ENCODE measurements at regions not wholly inside any gene's neighbourhood (a gene's known extent, or its start where the extent isn't known, plus 50 kb on each side); places are given as distances from the start of the nearest gene placed in this dataset.

DNA sequence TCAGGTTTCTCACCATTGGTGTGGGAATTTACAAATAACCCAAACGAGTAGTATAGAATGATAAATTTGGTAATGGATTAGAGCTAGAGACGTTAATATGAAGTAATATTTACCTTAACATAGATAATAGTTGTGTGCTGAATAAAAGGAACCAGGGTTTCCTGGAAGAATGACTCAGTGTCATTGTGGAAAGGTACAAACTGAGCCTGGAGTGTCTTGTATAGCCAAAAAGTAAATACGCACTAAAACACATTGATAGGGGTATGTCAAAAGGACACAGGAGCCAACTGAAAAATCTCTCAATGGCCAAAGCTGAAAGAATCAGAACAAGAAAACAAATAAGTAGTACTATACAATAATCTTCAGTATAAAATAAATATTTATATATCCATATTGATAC is 363.5 kb downstream of the SLCO4C1 start:
- no peak for DNase-seq (ENCODE audit: low read depth)

DNA sequence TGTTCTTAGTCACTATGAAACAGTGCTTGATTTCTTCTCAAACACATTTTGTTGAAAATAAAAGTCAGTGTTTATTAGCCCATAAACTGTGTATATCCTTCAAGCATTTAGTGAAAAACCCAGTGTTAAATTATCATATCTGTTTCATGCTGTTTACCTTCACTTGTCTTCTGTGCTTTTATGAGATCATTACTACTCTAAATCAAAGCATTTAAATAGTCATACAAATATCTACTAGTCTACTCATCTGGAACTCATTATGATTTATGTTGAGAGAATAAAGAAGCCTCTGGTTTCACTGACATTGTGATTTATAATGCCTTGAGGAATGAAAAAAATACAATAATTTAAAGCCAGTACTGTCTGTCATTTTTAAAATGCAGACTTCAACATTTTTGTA is 366.5 kb downstream of the SLCO4C1 start:
- no peak for DNase-seq (ENCODE audit: low read depth)

DNA sequence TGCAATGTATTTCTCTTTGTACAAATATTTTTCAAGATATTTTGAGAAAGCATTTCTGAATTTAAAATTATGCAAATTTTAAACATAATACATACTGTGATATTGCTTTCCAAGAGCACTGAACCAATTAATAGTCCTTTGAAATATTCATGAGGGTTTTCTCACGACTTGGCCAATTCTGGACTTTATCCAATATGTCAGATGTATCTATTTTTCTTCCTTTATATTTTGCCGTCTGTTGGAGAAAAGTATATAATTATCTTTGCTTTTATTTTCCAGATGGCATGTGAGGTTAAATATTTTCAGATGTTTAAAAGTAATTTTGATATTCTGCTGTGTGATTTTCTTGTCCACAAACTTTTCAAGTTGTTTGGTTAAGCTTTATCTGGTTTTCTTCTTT is 378.9 kb downstream of the SLCO4C1 start:
- no peak for DNase-seq (ENCODE audit: low read depth)

DNA sequence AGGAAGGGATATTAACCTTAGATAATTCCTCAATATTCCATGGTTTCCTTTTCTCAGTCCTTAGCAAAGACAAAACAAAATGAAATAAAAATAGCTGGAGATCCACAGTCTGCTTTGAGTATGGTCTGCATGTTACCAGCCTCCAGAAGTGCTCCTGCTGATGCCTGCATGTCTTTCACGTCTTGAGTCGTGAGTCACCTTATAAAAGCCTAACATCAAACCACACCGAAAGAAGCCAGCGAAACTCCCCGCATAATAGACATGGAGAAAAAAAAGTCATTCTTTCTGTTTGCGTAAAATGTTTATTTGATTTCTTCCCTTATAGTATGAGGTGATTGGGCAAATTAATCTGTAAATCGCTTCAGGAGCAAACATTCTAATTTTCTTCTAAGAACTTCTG is 380.5 kb downstream of the SLCO4C1 start:
- DNase-seq (ENCODE audit: low read depth) = no peak

DNA sequence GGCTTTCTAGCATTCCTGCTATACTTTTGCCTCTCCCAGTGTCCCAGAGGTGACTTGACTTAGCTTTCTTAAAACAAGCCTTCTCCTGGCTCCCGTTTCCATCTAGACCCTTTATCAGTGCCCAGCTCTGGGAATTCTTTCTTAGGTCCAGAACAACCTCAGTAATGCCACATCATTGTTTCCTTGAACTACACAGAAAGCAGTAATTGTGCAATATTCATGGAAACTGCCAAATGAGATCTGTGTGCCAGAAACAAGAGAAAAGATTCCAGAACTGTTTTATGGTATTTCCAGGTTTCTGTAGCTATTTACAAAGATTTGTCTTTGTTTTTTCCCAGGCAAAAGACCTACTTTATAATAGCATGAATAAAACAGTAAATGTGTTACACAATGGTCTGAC is 391.3 kb downstream of the SLCO4C1 start:
- DNase-seq (ENCODE audit: low read depth) = no peak

DNA sequence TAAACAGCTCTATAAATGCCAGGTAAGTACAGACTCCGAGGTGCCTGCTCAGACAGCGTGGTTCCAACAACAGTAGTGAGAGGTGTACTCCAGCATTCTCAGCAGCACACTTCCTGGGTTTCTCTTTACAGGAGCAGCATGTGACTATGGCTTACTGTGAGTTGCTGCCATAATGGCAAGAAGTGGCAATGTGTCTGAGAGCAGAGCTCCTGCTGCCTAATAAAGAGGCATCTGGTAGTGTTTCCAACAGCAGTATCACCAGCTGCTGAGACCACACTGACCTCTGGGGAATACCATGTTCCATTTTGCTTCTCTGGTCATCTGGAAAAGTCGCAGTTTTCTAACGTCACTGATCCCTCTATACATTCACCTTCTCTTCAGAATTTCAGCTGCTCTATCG is 398.2 kb downstream of the SLCO4C1 start:
- DNase-seq (ENCODE audit: low read depth) = no peak

DNA sequence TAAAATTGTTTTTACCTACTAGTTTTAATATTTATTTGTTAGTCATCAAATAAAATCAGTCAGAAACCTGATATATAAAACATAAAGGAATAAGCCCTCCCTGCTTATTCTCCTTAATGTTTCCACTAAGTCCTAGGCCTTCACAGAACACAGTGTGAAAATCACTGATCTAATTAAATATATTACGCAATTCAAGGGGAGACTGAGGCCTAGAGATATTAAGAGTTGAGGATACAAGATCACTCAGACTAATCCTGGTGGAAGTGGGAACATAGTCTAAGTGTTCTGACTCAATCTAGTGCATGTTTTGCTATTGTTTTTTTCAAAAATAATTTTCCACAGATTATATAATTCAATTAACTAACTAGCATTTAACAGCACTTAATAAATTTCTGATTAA is 401.1 kb downstream of the SLCO4C1 start:
- no peak for DNase-seq (ENCODE audit: low read depth)

DNA sequence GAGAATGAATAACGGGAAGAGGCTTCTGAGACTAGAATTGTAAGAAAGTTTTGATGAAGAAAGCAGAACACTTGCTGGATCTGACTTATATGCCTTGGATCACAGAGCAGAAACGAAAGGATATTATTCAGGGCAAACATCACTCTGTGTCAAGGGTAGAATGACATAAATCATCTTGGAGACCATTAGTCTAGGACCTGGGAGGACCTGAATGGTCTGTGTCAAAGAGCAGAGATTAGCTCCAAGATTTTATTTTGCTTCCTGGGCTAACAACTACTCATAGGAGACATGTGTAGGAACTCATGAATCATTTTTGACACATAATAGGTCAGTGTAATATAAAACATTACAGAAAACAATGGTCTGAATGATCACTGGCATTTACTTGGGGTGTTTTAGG is 417.9 kb downstream of the SLCO4C1 start:
- no peak for DNase-seq (ENCODE audit: low read depth)

DNA sequence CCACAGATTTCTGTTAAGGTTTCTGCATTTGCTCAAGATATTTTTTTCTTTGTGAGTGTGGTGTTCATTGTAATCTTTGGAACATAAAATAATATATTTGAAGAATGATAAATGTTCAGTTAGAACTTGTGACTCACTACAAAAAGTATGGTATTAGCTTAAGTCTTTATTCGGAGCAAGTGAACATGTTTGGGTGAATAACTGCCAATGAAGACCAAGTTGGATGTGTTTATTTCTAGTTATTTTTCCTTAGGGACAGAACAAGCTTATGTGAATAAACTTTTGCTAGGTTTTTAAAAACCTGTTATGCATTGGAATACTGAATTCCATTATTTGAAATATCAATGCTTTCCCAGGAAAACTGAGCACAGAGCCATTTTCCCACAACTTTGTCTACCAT is 418.6 kb downstream of the SLCO4C1 start:
- no peak for DNase-seq (ENCODE audit: low read depth)

DNA sequence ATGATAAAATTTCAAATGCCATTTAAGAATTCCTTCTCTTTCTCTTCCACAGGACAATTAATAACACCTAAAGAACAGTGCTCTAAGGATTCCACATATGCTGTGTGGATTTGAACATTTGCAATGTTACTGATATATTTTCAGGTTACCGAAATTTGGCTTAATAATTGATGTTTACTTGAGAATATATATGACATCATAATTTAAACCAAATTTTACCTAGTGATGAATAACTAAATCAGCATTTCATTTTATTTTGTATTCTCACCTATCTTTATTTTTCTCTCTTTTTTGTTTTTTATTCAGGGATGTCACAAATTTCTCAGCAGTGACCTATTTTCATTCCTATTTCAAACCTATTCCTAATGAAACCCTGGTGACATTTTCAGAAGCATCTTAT is 429.6 kb downstream of the SLCO4C1 start:
- DNase-seq (ENCODE audit: low read depth) = no peak

DNA sequence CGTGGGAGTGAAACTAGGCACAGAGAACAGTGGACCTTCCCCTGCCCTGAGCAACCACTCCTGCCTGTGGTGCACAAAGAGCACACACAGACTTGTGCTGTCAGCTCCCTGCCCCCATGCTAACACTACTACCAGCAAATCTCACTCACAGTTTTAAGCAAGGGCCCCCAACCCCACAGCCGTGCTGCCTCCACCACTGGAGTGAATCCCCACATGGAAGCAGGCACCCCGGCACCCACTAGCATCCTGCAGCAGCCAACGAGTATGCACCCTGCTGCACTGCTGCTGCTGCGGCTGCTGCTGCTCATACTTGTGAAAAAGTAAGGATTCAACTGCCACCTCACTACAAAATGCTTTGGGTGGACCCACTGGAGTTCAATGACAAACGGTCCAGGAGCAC is 435.5 kb downstream of the SLCO4C1 start:
- no peak for DNase-seq (ENCODE audit: low read depth)

DNA sequence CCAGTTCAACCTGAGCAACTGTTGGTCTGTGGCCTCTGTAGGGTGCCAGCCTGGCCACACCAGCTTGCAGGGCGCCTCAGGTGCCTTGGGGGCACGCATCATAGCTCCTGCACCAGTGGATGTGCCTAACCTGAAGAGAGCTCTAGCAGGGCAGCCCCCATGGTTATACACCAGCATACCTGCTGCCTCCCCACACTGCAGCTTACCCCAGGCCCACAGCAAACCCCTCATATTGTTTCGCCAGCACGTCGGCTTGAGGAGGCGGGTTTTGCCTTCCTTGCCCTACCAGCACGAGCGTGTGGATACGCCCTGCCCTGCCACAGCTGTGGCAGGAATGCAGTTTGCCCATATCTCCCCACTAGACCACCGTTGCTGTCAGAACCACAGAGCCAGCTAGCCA is 435.9 kb downstream of the SLCO4C1 start:
- DNase-seq (ENCODE audit: low read depth) = no peak

DNA sequence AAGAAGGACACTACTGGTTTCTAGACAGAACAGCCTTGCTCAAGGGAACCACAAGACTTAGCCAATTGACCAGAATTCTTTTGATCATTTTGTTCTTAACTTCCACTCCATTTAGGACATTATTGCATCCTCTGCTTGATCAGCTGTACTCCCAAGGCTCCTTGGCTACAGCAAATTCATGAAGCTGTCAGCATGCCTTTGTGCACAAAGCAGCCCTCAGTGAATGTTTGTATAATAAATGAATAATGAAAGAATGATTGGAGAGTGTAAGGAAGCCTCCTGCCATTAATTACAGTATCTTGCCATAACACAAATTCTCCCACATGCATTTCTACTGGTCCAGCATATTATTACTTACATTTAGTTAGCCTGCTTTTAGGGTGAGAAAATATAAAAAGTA is 449.6 kb downstream of the SLCO4C1 start:
- DNase-seq (ENCODE audit: low read depth) = no peak

DNA sequence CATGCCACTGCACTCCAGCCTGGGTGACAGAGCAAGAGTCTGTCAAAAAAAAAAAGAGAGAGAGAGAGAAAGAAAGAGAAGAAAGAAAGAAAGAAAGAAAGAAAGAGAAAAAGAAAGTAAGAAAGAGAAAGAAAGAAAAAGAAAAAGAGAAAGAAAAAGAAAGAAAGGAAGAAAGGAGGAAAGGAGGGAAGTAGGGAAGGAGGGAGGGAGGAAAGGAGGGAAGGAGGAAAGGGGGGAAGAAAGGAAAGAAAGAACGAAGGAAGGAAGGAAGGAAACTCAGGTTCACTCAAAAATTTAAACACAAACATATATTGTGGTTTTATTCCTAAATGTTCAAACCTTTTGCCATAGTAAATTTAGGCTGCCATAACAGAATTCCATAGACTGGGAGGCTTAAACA is 453.0 kb downstream of the SLCO4C1 start:
- DNase-seq (ENCODE audit: low read depth) = no peak

DNA sequence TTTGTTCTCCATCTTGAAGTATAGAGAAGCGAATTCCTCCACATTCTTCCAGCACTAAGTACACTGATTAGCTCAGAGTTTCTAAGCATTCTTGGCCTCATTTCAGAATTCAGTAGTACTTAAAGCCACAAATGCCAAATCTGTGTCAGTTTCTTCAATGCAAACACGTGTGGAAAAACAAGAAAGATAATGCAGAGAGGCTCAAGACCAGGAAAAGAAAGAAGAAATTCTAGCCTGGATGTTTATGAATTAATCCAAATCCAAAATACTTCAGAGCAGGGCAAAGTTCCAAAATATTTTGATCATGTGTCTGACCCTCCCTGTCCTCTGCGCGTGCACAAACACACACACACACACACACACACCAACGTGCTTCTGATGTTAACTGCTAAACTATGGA is 457.6 kb downstream of the SLCO4C1 start:
- DNase-seq (ENCODE audit: low read depth) = no peak

DNA sequence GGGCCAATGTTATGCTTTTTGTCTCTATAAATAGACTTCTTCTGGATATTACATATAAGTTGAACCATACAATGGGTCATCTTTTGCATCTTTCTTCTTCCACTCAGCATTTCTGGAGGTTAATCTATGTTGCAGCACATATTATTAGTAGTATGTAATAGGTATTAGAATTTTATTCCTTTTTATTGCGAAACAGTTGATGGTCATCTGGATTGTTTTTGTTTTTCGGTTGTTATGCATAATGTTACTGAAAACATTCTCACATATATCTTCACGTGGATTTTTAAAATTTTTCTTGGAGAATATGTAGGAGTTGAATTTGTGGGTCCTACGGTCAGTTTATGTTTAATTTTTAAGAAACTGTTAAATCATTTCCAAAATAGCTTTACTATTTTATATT is 466.8 kb downstream of the SLCO4C1 start:
- DNase-seq (ENCODE audit: low read depth) = no peak

DNA sequence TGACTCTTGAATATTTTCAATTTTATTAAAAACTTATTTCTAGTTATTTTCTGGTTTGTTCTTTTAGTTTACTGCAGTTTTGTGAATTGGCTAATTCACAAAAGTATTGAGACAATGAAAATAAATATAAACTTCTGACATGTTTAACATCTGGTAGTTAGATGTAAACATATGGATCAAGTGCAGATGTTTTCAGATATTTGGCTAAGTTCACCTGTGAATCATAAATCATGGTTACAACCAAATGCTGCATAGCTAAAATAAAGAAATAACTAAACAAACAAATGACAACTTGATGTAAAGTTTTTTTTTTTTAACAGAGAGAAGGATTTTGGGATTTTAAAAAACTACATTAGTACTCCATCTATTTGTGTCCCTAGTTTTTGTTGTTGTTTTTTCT is 484.6 kb downstream of the SLCO4C1 start:
- DNase-seq (ENCODE audit: low read depth) = no peak

DNA sequence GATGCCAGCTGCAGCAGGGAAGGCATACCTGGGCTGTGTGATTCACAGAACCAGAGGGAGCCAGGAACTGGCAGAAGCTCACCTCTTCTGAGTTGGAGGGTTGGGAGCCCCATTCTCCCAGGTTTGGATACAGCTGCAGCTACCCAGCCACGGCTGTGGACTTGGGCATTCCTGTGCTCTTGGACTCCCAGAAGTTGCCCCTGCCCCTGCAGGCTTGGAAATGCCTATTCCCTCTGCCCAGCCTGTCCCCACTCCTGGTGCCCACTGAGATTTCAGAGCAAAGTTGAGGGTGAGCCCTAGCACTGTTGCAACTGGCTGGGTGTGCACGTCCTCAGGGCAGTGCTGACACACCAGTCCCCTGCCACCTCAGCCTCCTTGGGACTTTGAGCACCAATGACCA is 489.7 kb downstream of the SLCO4C1 start:
- DNase-seq (ENCODE audit: low read depth) = no peak

DNA sequence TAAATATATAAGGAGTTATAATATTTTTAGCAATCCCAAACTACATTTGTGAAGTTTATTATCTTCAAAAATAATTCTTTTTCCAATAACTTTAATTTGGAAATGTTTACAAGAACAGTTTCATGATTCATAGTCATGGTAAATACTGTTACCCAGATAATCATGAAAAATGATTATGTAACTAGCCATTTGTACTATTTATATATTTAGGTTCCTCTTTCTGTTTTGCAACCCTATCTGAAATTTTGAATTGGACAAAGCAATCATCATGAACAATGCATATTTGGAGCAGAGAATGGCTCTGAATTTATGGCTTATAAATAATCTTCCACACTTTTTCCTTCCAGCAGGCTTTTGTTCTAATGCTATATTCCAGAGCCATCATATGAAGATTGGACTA is 499.7 kb downstream of the SLCO4C1 start:
- DNase-seq (ENCODE audit: low read depth) = no peak

DNA sequence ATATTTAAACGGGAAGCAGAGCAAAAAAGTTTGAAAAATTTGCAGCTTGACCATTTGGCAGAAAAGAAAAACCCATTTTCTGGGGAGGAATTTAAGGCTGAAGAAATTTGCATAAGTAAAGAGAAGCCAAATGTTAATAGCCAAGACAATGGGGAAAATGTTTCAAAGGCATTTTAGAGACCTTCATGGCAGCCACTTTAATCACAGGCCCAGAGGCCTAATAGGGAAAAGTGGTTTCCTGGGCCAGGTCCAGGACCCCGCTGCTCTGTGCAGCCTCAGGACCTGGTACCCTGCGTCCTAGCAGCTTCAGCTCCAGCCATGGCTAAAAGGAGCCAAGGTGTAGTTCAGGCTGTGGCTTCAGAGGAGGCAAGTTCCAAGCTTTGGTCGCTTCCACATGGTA is 507.3 kb downstream of the SLCO4C1 start:
- no peak for DNase-seq (ENCODE audit: low read depth)

DNA sequence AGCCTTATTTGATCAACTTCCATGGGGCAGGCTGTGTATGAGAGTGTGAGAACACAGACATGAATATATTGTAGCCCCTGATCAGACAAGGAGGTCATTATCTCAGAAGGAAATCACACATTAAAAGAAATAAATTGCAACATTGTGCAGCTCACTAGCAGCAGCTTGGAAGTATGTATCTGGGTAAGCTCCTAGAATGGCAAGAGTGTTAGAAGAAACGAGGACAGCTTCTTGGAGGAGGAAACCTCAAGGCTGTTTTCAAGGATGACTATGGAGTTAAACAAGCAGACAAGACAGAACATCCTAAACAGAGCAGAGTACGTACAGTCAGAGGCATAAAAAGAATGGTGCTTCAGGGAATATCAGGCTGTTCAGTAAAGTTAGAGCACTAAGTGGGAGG is 511.0 kb downstream of the SLCO4C1 start:
- no peak for DNase-seq (ENCODE audit: low read depth)

DNA sequence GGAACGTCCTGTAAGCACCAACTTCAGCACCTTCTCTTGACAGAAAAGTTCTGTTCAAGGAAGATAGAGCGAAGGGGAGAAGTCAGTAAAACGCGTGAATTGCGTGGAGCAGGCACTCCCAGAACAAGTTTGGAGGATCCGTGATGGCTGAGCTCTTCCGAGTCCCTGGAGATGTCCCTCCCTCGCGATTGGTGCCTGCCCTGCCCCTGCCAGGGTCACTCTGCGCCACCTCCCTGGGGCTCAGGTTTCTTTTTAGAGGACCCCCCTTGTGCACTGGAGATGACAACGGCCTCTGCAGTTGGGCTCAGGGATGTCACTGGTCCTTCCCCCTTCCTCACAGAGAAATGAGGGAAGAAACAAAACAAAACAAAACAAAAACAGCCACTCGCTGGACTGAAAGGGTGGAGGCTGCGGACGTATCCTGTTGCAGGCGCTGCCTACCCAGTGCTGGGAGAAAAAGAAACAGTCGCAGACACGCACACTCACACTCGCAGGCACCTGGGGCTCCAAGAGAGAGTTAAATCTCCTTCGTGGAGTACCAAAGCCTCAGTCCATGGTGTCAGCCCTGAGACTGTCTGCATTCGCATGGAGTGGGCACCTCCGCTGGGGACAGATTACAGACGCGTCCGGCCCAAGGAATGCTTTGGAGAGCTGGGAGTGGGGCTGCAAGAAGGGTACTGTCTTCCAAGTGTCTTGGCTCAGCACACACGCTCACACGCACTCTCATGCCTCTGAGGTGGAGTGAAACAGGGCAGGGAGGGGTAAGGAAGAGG is 512.7 kb downstream of the SLCO4C1 start:
- DNase-seq (ENCODE audit: low read depth) = no peak

DNA sequence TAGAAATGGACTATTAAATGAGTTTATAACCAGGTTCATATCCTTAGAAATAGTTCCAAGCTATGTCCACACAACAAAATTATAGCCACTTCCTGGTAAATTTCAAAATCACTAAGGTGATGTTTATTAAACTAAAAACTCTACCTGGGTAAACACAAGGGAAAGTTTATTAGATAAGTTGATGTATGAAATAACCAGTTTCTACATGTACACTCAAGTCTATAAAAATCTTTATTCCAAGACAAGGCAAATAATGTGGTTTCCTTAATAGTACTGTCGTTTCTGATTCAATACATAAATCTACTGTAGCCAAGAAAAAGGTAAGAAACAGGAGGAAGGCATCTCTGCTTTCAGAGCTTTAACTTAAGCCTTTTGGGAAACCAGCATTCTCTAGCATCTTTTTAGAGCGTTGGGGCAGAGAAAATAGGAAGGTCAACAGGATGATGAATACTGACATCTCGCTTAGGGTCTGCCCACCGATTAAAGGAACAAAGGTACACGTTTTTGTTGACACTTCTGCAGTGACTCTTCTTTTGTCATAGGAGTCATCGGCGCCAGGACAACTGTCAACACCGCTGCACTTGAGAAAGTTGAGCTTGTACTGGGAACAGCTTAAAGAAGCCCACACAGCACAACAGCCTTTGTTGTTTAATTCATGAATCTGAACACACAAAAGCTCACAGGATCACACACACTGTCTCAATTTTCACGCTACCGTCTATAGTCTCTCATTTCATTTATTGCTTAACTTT is 513.6 kb downstream of the SLCO4C1 start:
- DNase-seq (ENCODE audit: low read depth) = no peak

DNA sequence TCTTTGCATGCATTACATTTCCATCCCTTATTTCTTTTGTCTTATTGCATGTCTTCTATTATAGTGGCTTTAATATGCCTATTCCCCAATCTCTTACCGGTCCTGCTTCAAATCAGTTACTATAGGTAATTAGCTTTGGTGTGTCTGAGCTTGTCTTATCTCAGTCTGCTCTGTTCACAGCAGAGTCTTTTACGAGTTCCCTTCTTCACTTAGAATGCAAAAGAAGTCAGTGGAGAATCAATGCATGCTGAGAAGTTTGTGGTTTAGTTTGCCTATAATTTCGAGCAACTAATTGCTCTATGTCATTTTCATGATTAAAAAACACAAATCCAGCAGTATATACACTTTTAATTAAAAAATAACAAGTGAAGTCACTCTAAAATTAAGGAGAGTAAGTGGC is 545.0 kb downstream of the SLCO4C1 start:
- no peak for DNase-seq (ENCODE audit: low read depth)
